ENCODE measurements at regions not wholly inside any gene's neighbourhood (a gene's known extent, or its start where the extent isn't known, plus 50 kb on each side); places are given as distances from the start of the nearest gene placed in this dataset. TPM values are rescaled to one million over a fixed set of nuclear protein-coding genes. Genes with fewer than 3 reads are reported as not detected.

Small RNA genes lying in the stretch of these regions (small RNA-seq; reads per million reads assigned to genes)
- gene AL109618.2 (ENCODE audit: low read depth), result not detected
